IPS-18a (cell line): ENCODE measurements at regions not wholly inside any gene's neighbourhood (a gene's known extent, or its start where the extent isn't known, plus 50 kb on each side); places are given as distances from the start of the nearest gene placed in this dataset.
"Not testable (repeated sequence)": the region's sequence is repeated elsewhere in the genome, so short reads cannot be mapped to it uniquely, and the experiment has no call there.

Experiments used
- H3K27ac ChIP-seq: one replicate; pipeline ENCODE4 v1.5.1; 2013; ENCODE audit warnings: low read length
- H3K27me3 ChIP-seq: one replicate; pipeline ENCODE4 v1.6.1; 2013; ENCODE audit warnings: mild to moderate bottlenecking, low read length; ENCODE audit not compliant: control insufficient read depth, insufficient read depth
- H3K36me3 ChIP-seq: one replicate; pipeline ENCODE4 v1.6.1; 2013; ENCODE audit warnings: low read depth, low read length; ENCODE audit not compliant: control insufficient read depth
- H3K4me1 ChIP-seq: one replicate; pipeline ENCODE4 v1.6.1; 2013; ENCODE audit warnings: low read depth, low read length; ENCODE audit not compliant: control insufficient read depth
- H3K4me3 ChIP-seq: one replicate; pipeline ENCODE4 v1.5.1; 2013; ENCODE audit warnings: low read length
- H3K9ac ChIP-seq: one replicate; pipeline ENCODE4 v1.6.1; 2013; ENCODE audit warnings: mild to moderate bottlenecking, low read length, moderate library complexity
- H3K9me3 ChIP-seq: one replicate; pipeline ENCODE4 v1.6.1; 2013; ENCODE audit warnings: low read depth, low read length; ENCODE audit not compliant: control insufficient read depth

DNA sequence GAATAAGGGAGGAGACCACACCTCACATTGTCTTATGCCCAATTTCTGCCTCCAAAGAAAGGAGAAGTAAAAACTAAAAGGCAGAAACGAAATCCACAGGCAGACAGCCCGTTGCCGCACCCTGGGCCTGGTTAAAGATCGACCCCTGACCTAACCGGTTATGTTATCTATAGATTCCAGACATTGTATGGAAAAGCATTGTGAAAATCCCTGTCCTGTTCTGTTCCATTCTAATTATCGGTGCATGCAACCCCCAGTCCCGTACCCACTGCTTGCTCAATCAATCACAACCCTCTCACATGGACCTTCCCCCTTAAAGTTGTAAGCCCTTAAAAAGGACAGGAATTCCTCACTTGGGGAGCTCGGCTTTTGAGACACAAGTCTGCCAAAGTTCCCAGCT lies 117.1 kb upstream of the PPM1J start:
- not testable (repeated sequence) for H3K4me3 ChIP-seq, H3K27me3 ChIP-seq, H3K36me3 ChIP-seq, H3K9ac ChIP-seq, H3K27ac ChIP-seq, H3K9me3 ChIP-seq
- H3K4me1 ChIP-seq: peaks cover 16% of the 10 kb centered on the region

DNA sequence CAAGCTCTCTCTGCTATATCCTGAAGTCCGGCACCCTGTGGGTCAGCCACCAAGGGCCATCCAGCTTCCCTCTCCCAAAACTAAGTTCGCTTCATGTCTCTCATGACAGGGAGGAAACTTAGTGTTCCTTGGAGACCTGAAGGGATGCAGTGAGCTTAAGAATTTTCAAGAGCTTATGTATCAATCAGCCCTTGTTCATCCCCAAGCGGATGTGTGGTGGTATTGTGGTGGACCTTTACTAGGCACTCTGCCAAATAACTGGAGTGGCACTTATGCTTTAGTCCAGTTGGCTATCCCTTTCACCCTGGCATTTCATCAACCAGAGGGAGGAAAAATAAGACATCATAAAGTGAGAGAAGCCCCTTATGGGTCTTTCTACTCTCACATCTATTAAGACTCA lies 114.6 kb upstream of the PPM1J start:
- H3K9ac ChIP-seq, H3K9me3 ChIP-seq, H3K36me3 ChIP-seq, H3K27ac ChIP-seq, H3K27me3 ChIP-seq, H3K4me3 ChIP-seq: not testable (repeated sequence)
- peaks cover 31% of the 10 kb centered on the region for H3K4me1 ChIP-seq

DNA sequence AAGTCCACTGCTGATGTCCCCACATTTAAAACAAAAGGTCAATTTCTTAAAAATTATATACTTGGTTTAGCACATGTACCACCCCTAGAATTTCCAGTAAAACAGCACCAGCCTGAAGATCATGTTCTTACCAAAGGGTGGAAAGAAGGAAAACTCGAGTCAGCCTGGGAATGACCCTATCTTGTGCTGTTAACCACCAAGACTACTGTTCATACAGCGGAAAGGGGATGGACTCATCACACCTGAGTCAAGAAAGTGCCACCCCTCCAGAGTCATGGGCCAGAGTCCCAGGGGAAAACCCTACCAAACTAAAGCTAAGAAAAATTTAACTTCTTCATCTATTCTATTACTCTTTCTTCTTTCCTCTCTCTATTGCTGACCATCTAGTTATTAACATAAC lies 113.6 kb upstream of the PPM1J start:
- Histone ChIP-seq H3K27ac (no peak overlapping the region), H3K9ac (no peak overlapping the region), H3K4me1 (peaks cover 28% of the 10 kb centered on the region), H3K9me3 (no peaks in the 10 kb centered on the region), H3K36me3 (no peaks in the 10 kb centered on the region), H3K4me3 (no peak overlapping the region), H3K27me3 (no peaks in the 10 kb centered on the region)

DNA sequence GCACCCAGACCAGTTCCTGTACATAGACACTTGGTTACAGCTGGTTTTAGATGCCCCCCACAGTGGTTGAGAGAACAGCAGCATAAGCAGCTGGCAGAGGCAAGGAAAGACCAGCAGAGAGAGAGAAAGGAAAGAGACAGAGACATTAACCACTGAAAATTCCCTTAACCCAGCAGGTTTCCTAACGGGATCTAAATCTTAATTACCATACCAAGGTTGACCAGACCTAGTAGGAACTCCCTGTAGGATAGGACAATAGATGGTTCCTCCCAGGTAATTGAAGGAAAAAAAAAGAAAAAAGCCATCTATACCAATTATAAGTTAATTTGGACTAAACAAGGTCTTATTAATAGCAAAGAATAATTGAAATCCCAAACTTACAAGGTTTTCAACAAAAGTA lies 112.3 kb upstream of the PPM1J start:
- H3K9me3 ChIP-seq, H3K27me3 ChIP-seq, H3K9ac ChIP-seq, H3K36me3 ChIP-seq, H3K4me3 ChIP-seq, H3K27ac ChIP-seq: not testable (repeated sequence)
- H3K4me1 ChIP-seq: peaks cover 30% of the 10 kb centered on the region

DNA sequence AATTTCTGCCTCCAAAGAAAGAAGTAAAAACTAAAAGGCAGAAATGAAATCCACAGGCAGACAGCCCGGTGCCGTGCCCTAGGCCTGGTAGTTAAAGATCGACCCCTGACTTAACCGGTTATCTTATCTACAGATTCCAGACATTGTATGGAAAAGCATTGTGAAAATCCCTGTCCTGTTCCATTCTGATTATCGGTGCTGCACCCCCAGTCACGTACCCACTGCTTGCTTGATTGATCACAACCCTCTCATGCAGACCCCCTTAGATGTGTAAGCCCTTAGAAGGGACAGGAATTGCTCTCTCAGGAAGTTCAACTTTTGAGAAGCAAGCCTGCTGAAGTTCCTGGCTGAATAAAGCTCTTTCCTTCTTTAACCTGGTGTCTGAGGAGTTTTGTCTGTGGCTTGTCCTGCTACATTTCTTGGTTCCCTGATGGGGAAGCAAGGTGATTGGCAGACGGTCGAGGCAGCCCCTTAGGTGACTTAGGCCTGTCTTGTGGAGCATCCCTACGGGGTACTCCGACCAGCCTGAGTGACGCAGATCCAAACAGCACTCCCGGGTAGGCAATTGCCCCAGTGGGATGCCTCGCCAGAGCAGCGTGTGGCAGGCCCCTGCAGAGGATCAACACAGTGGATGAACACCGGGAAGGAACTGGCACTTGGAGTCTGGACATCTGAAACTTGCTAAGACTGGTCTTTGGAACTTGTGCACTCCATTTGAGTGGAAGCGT lies 111.2 kb upstream of the PPM1J start:
- no peak overlapping the region for H3K27ac ChIP-seq
- no peaks in the 10 kb centered on the region for H3K27me3 ChIP-seq
- H3K9ac ChIP-seq: no peak overlapping the region
- H3K9me3 ChIP-seq: no peaks in the 10 kb centered on the region
- H3K4me1 ChIP-seq: peaks cover 39% of the 10 kb centered on the region
- H3K4me3 ChIP-seq: peak overlapping the region; percentile 13
- peaks cover 4% of the 10 kb centered on the region for H3K36me3 ChIP-seq

DNA sequence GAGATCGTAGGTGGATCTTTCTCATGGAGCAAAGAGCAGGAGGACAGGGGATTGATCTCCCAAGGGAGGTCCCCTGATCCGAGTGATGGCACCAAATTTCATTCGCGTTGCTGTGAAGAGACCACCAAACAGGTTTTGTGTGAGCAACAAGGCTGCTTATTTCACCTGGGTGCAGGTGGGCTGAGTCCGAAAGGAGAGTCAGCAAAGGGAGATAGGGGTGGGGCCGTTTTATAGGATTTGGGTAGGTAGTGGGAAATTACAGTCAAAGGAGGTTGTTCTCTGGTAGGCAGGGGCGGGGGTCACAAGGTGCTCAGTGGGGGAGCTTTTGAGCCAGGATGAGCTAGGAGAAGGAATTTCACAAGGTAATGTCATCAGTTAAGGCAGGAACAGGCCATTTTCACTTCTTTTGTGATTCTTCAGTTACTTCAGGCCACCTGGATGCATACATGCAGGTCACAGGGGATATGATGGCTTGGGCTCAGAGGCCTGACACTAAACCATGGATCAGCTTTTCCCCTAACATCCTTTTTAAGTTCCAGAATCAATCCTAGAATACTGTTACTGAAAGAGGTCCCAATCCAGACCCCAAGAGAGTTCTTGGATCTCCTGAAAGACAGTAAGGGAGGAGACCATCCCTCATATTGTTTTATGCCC lies 110.6 kb upstream of the PPM1J start:
- not testable (repeated sequence) for H3K9ac ChIP-seq, H3K9me3 ChIP-seq, H3K27me3 ChIP-seq, H3K27ac ChIP-seq, H3K36me3 ChIP-seq
- Histone ChIP-seq H3K4me1 (peaks cover 45% of the 10 kb centered on the region), H3K4me3 (peak overlapping the region; percentile 33)

DNA sequence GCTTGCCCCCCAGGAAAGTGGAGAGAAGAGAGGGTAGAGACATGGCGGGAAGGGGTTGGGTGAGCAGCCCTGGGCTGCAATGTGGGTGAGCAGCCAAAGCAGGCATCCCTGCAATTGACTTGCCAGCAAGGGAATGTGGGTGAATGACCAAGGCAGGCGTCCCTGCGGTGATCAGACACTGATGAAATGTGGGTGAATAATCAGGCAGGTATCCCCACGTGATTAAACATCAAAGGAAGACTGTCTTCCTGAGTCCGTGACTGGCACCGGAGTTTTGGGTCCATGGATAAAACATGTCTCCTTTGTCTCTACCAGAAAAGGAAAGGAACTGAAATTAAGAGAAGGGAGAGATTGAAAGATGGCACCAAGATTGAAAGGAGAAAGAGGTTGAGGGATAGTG lies 109.9 kb upstream of the PPM1J start:
- peak overlapping the region; percentile 33 for H3K4me3 ChIP-seq
- not testable (repeated sequence) for H3K27ac ChIP-seq, H3K36me3 ChIP-seq, H3K9me3 ChIP-seq, H3K9ac ChIP-seq, H3K27me3 ChIP-seq
- H3K4me1 ChIP-seq: peaks cover 48% of the 10 kb centered on the region

DNA sequence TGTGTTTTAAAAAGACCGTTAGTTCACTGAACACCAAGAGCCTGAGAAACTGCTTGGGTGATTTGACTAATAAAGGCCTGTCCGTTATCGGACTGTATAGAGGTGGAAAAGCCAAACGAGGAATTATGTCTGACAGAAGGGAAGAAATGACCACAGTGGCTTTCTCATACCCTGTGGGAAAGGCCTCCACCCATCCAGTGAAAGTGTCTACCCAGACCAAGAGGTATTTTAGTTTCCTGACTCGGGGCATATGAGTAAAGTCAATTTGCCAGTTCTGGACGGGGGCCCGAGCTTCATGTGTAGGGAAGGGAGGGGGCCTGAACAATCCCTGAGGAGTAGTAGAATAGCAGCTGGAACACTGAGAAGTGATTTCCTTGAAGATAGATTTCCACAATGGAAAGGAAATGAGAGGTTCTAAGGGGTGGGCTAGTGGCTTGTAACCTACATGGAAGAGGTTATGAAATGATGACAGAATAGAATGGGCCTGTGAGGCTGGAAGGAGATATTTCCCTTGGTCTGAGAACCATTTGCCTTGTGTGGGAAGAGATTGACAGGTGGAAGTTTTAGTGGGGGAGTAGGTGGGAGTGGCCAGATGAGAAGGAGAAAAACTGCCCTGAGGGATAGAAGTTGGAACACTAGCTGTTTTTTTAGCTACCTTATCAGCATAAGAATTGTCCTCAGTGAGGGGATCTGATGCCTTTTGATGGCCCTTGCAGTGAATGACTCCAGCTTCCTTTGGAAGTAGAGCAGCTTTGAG lies 106.4 kb upstream of the PPM1J start:
- not testable (repeated sequence) for H3K36me3 ChIP-seq, H3K27ac ChIP-seq, H3K4me3 ChIP-seq, H3K9ac ChIP-seq, H3K9me3 ChIP-seq, H3K27me3 ChIP-seq
- peaks cover 51% of the 10 kb centered on the region for H3K4me1 ChIP-seq

DNA sequence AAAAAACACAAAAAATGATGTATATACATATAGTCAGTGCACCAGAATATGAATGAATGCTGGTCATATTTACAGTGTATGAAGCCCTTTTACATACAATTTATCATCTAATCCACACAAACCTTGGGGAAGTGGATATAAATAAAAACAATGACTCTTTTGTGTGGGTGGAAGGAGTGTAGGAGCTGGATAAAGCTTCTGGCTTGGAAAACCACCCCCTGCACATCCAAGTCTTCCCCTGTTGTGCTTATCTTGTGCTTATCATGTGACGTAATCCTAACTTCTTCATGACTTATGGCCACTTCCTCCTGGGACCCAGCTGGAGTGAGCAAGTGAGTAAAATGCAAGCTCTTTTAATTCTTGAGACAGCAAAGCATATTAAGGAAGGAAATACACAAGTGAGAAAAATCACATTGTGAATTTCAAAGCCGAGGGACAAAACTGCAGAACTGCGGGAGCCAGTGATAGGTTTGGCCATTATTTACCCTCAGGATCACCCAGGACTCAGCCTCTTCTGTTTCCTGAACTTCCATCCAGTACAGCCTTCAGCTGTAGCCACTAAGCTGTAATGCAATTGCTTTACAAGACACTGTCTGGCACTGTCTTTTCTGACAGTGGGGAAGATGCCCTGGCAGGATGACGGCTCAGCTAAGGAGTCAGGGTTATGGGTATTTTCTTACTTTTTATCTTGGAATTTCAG lies 104.0 kb upstream of the PPM1J start:
- peak overlapping the region; percentile 43 for H3K27ac ChIP-seq
- no peak overlapping the region for H3K9ac ChIP-seq
- peaks cover 48% of the 10 kb centered on the region for H3K4me1 ChIP-seq
- H3K4me3 ChIP-seq: no peak overlapping the region
- no peaks in the 10 kb centered on the region for H3K27me3 ChIP-seq
- H3K9me3 ChIP-seq: no peaks in the 10 kb centered on the region
- H3K36me3 ChIP-seq: peaks cover 4% of the 10 kb centered on the region

DNA sequence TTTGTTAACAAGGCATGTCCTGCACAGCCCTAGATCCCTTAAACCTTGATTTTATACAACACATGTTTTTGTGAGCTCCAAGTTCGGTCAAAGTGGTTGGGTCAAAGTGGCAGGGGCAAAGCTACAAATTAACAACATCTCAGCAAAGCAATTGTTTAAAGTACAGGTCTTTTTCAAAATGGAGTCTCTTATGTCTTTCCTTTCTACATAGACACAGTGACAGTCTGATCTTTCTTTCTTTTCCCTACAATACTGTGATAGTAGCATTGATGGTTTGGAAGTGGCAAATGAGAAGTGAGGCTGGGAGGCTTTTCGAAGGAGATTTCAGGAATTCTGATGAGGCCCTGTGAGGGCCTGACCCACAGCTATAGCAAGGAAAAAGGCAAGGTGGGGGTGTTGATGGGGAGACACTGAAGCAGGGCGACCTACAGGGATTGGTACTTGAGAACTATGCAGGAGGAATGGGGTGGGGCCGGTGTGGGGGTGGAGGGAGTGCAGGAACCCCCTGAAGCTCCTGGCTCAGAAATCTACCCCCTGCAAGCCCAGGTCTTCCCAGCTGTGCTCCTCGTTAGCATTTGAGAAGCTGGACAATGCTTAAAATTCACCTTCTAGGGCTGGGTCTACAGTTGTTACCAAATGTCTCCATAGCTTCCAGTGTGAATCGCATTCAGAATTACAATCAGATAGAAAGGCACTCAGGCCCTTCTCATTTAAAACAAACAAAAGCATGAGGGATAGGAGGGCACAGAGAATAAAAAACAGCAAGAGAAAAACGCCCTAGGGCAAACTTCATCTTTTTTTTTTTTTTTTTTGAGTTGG lies 102.6 kb upstream of the PPM1J start:
- Histone ChIP-seq H3K9me3 (no peaks in the 10 kb centered on the region), H3K27me3 (no peaks in the 10 kb centered on the region), H3K4me3 (no peak overlapping the region), H3K9ac (peak overlapping the region; percentile 10), H3K27ac (peak overlapping the region; percentile 61), H3K4me1 (peaks cover 47% of the 10 kb centered on the region), H3K36me3 (peaks cover 4% of the 10 kb centered on the region)

DNA sequence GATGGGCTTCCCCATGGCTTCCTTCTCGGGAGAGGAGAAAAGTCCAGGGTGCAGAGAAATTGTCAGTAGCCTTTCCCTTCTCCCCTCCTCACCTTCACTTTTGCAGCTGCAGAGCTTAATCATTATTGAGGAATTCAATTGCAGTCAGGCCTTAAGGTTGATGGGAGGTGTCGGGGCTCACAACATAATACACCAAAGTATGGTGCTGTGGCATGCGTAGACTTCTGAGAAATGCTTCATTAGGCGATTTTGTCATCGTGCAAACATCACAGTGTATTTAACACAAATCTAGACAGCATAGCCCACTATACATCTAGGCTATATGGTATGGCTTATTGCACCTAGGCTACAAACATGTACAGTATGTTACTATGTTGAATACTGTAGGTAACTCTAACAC lies 100.2 kb upstream of the PPM1J start:
- peaks cover 34% of the 10 kb centered on the region for H3K4me1 ChIP-seq
- no peak overlapping the region for H3K27ac ChIP-seq
- H3K36me3 ChIP-seq: no peaks in the 10 kb centered on the region
- no peaks in the 10 kb centered on the region for H3K9me3 ChIP-seq
- no peak overlapping the region for H3K4me3 ChIP-seq
- H3K9ac ChIP-seq: no peak overlapping the region
- H3K27me3 ChIP-seq: no peaks in the 10 kb centered on the region
